PC-9 (cell line): ENCODE measurements at regions not wholly inside any gene's neighbourhood (a gene's known extent, or its start where the extent isn't known, plus 50 kb on each side); places are given as distances from the start of the nearest gene placed in this dataset.
"Not testable (repeated sequence)": the region's sequence is repeated elsewhere in the genome, so short reads cannot be mapped to it uniquely, and the experiment has no call there.

Experiments
- CTCF ChIP-seq: fragments of 200-600 bp; sonication (generic); conservative IDR thresholded peaks from 2 replicates; pipeline ENCODE4 v1.6.1; 2017; ENCODE audit warnings: mixed run types, antibody characterized with exemption, mild to moderate bottlenecking, moderate library complexity
- EZH2 ChIP-seq: fragments of 200-600 bp; sonication (generic); IDR thresholded peaks from 2 replicates; pipeline ENCODE4 v1.8.0; 2017; ENCODE audit warnings: antibody characterized with exemption, low read depth

- not testable (repeated sequence) for TF ChIP-seq CTCF, EZH2
Observed at GRCh38 chr9:40909111-40909510, 219.4 kb downstream of the FOXD4L6 start.
